Upper lobe of right lung (tissue), 1 donor: ENCODE measurements at regions not wholly inside any gene's neighbourhood (a gene's known extent, or its start where the extent isn't known, plus 50 kb on each side); places are given as distances from the start of the nearest gene placed in this dataset.
A peak's percentile ranks its signal among the peaks of the same experiment; 100 is the strongest.
"Not testable (repeated sequence)": the region's sequence is repeated elsewhere in the genome, so short reads cannot be mapped to it uniquely, and the experiment has no call there.

Experiments used
- ATAC-seq: fragments of 200-7000 bp; cut with Tn5 transposase; one replicate; pipeline ENCODE4 v1.9.1; 2020; ENCODE audit warnings: mild to moderate bottlenecking, moderate library complexity
- DNase-seq: peaks from one replicate; pipeline ENCODE4 v3.0.0-alpha.2; 2020
- H3K27ac ChIP-seq: fragments of 200-600 bp; one replicate; pipeline ENCODE4 v1.8.0; 2022
- H3K27me3 ChIP-seq: fragments of 200-600 bp; one replicate; pipeline ENCODE4 v1.8.0; 2022; ENCODE audit warnings: mild to moderate bottlenecking
- H3K36me3 ChIP-seq: fragments of 200-600 bp; one replicate; pipeline ENCODE4 v1.8.0; 2022
- H3K4me1 ChIP-seq: fragments of 200-600 bp; one replicate; pipeline ENCODE4 v1.8.0; 2022
- H3K4me3 ChIP-seq: fragments of 200-600 bp; one replicate; pipeline ENCODE4 v1.8.0; 2022; ENCODE audit warnings: mild to moderate bottlenecking
- H3K9me3 ChIP-seq: fragments of 200-600 bp; one replicate; pipeline ENCODE4 v1.8.0; 2022
- CTCF ChIP-seq: fragments of 200-600 bp; IDR thresholded peaks from one replicate; pipeline ENCODE4 v1.8.0; 2022; ENCODE audit warnings: antibody characterized with exemption
- intact Hi-C: fragments of 100-400 bp; cut with DNase I; formaldehyde crosslinking; loops from one replicate; pipeline ENCODE4 v1.11.0; 2022
- donor health status: DM: no; HTN: yes; CAD: no; lungs with severe emphysema.

GRCh38 chr15:62249501-62249900 is 84.4 kb upstream of the C2CD4B start:
- ATAC-seq = no peak
- no peak overlapping the region for H3K4me3 ChIP-seq
- no peak for DNase-seq
- H3K4me1 ChIP-seq = no peaks in the 10 kb centered on the region
- no peak overlapping the region for H3K27ac ChIP-seq
- TF ChIP-seq CTCF = no peak
- H3K36me3 ChIP-seq = no peaks in the 10 kb centered on the region
- H3K9me3 ChIP-seq = no peaks in the 10 kb centered on the region
- no peaks in the 10 kb centered on the region for H3K27me3 ChIP-seq
- intact Hi-C loops = no loop called here

- Histone ChIP-seq H3K9me3 (no peaks in the 10 kb centered on the region), H3K4me1 (no peaks in the 10 kb centered on the region), H3K27ac (no peak overlapping the region), H3K27me3 (no peaks in the 10 kb centered on the region), H3K36me3 (no peaks in the 10 kb centered on the region), H3K4me3 (no peak overlapping the region)
- no peak for TF ChIP-seq CTCF
- ATAC-seq = no peak
- intact Hi-C loops = no loop called here
- no peak for DNase-seq
Observed at GRCh38 chr15:62250186-62250585, 85.1 kb upstream of the C2CD4B start.

- no peaks in the 10 kb centered on the region for H3K36me3 ChIP-seq
- ATAC-seq (no peak), DNase-seq (no peak)
- no peaks in the 10 kb centered on the region for H3K4me1 ChIP-seq
- intact Hi-C loops = no loop called here
- H3K27ac ChIP-seq = no peak overlapping the region
- H3K9me3 ChIP-seq = no peaks in the 10 kb centered on the region
- no peak overlapping the region for H3K4me3 ChIP-seq
- TF ChIP-seq CTCF = no peak
- H3K27me3 ChIP-seq = no peaks in the 10 kb centered on the region
Observed at GRCh38 chr15:62250978-62251377, 85.9 kb upstream of the C2CD4B start.

- Histone ChIP-seq H3K27ac (no peak overlapping the region), H3K4me1 (no peaks in the 10 kb centered on the region), H3K4me3 (no peak overlapping the region), H3K27me3 (no peaks in the 10 kb centered on the region), H3K36me3 (no peaks in the 10 kb centered on the region), H3K9me3 (no peaks in the 10 kb centered on the region)
- no peak for TF ChIP-seq CTCF
- intact Hi-C loops = no loop called here
- DNase-seq = no peak
- no peak for ATAC-seq
Observed at GRCh38 chr15:62253294-62253693, 88.2 kb upstream of the C2CD4B start.

- no peaks in the 10 kb centered on the region for H3K9me3 ChIP-seq
- TF ChIP-seq CTCF = peak; percentile 66
- H3K36me3 ChIP-seq = no peaks in the 10 kb centered on the region
- DNase-seq = peak; percentile 72
- intact Hi-C loops = no loop called here
- no peak overlapping the region for H3K27ac ChIP-seq
- H3K4me3 ChIP-seq = no peak overlapping the region
- H3K4me1 ChIP-seq = no peaks in the 10 kb centered on the region
- peak; percentile 73 for ATAC-seq
- no peaks in the 10 kb centered on the region for H3K27me3 ChIP-seq
Observed at GRCh38 chr15:62254137-62254934, 89.3 kb upstream of the C2CD4B start.

GRCh38 chr15:62256430-62256829 is 91.3 kb upstream of the C2CD4B start:
- ATAC-seq, H3K9me3 ChIP-seq, H3K4me1 ChIP-seq, DNase-seq, H3K27me3 ChIP-seq, H3K36me3 ChIP-seq, intact Hi-C loops, H3K27ac ChIP-seq, H3K4me3 ChIP-seq: not testable (repeated sequence)
